ENCODE measurements at regions not wholly inside any gene's neighbourhood (a gene's known extent, or its start where the extent isn't known, plus 50 kb on each side); places are given as distances from the start of the nearest gene placed in this dataset.

GRCh38 chr1:29557701-29558600 is 321.6 kb downstream of the PTPRU start:
- no peak for TF ChIP-seq CTCF (conservative IDR thresholded peaks at IDR 0.05; ENCODE audit: low read length)
- TF ChIP-seq EZH2phosphoT487 (IDR thresholded peaks at IDR 0.05; ENCODE audit: borderline replicate concordance) = no peak
